Testis (tissue), 2 donors: ENCODE measurements at regions not wholly inside any gene's neighbourhood (a gene's known extent, or its start where the extent isn't known, plus 50 kb on each side); places are given as distances from the start of the nearest gene placed in this dataset.

Experiments
- CTCF ChIP-seq, 3 experiments: fragments of 450-650 bp in 2 of 3; fragments of 200-600 bp in 1 of 3; sonication (generic) in 1 of 3; IDR thresholded peaks; one replicate each; pipeline ENCODE4 v1.5.1; 2016 to 2019; ENCODE audit warnings: antibody characterized with exemption in 3 of 3, mild to moderate bottlenecking in 2 of 3, moderate library complexity in 1 of 3
- POLR2A ChIP-seq: fragments of 450-650 bp; IDR thresholded peaks from one replicate; pipeline ENCODE4 v1.6.1; 2017; ENCODE audit warnings: antibody characterized with exemption, mild to moderate bottlenecking, moderate library complexity

DNA sequence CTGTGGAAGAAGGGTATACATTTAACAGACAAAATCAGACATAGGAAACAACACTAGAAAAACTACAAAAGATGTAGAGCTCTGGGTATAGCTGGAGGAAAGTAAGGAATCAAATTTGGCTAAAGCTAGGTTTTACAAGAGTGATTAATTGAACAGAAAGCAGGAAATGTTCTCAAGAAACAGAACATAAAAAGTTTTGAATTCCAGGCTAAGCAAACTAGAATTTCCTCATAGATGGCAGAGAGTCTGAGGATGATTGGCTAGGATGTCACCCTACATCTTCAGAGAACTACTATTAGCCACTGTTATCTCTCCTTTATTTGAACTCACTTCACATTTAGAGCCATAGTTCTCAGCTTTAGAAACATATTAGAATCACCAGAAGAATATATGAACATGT, 502.1 kb upstream of the PAPPA start:
- no peak for TF ChIP-seq POLR2A
- TF ChIP-seq CTCF (IDR thresholded peaks at IDR 0.05), result no peak
